NCI-H1694 (cell line): ENCODE measurements at regions not wholly inside any gene's neighbourhood (a gene's known extent, or its start where the extent isn't known, plus 50 kb on each side); places are given as distances from the start of the nearest gene placed in this dataset.
"Not testable (repeated sequence)": the region's sequence is repeated elsewhere in the genome, so short reads cannot be mapped to it uniquely, and the experiment has no call there.

Experiments used
- DNase-seq: peaks from one replicate; lab custom pipeline; 2025; lab: John Stamatoyannopoulos, UW

DNA sequence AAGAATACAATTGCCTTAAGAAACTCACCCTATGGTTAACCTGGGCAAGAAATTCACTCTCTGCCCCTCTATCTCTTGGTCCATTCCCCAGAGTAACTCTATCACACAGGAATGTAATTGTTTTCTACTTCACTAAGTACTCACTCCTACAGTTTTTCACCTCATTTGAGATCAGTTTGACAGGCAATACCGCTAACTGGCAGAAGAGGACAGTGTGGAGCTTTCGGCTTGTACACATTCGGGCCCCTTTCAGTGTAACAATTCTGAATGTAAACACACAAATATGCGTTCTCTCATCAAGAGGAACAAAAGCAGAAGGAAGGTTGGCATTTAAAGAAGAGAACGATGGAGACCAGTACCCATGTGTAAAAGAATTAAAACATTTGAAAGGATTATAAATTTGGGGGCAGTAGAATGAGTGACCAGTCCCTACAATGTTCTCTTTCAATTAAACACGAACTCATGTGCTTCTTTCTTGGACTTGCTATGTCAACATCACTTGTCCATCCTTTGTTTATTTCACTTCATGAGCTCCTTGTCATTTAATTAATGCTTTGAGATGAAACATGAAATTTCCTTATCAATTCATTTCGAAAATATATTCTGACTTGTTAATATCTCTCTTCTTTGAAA is 188.5 kb upstream of the GRAMD2B start:
- DNase-seq = peak; percentile 35

DNA sequence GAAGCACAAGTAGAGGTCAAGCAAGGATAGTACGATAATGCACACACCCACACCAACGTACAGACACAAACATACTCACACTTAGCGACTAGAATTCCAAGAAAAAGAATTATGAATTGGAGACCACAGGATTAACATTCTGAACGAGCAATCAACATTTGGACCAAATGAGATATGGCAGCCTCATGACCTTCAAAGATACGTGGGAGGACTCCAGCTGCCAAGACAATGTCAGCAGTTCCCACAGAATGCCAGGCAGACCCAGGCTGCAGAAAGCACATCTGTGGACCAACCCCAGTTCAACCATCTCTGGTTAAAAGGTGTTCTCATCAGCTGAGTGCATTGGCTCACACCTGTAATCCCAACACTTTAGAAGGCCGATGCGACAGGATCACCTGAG is 187.6 kb upstream of the GRAMD2B start:
- DNase-seq = no peak

DNA sequence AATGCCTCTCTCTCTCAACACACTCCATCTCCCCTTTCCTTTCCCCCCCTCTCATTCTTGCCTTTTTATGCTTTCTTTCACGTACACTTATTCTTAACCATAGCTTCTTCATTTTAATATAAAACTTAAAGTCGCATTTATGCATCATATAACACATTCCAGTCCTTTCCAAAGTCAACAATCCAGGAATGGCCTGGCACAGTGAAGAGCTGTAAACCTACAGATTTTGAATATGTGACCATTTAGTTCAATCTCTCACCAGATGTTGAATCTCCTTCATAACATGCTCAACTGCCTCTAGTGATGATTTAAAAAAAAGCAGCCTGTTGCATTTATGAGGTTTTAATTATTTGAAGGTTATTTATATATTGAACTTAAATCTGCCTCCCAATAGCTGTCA is 186.2 kb upstream of the GRAMD2B start:
- DNase-seq = no peak

DNA sequence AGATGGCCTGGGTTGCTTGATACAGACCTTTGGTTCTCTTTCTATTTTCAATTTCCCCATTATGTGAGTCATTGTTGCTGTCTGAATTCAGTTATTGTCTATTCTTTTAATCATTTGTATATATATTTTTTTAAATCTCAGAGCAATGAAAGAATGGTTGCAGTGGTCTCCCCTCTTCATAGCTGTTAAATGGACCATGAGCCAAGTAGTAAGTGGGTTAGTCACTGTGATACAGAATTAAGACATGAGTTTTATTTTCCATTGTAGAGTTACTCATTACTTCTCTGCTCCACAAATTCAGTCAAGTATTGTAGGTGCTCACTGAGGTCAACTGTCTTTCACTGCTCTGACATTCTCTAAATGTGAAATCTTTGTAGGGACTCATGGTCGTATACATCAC is 174.6 kb upstream of the GRAMD2B start:
- no peak for DNase-seq

DNA sequence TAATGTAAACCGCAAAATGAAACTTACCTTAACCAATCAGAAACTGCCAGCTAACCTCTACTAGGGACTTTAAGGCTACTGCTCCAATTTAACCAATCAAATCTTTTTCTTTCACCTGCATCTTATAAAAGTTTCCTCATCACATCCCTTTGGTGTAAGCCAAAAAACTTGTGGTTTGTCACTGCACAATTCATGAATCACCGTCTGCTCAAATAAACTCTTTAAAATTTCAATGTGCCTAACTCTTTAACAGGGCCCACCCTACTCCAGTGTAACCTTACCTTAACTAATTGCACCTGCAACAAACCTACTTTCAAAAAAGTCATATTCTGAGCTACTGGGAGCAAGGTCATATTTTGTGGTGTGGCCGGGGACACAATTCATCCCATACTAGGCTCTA is 172.2 kb upstream of the GRAMD2B start:
- no peak for DNase-seq

DNA sequence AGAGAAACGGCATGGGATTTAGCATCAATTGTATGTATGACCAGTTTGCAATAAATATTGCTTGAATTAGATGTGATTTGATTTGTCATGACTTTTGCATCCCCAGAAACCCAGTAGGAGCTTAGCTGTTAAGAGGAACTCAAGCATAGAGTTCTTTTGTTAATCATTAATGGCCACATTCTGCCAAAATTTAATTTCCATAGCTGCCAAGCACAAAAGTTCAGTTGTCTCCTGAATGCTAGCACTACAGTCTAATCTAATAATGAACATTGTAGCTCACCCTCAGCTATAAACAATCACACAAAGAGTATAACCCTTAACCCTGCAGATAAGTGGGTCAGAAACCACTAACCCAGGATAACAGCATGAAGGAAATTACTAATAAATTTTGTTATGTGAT is 169.8 kb upstream of the GRAMD2B start:
- DNase-seq = no peak

DNA sequence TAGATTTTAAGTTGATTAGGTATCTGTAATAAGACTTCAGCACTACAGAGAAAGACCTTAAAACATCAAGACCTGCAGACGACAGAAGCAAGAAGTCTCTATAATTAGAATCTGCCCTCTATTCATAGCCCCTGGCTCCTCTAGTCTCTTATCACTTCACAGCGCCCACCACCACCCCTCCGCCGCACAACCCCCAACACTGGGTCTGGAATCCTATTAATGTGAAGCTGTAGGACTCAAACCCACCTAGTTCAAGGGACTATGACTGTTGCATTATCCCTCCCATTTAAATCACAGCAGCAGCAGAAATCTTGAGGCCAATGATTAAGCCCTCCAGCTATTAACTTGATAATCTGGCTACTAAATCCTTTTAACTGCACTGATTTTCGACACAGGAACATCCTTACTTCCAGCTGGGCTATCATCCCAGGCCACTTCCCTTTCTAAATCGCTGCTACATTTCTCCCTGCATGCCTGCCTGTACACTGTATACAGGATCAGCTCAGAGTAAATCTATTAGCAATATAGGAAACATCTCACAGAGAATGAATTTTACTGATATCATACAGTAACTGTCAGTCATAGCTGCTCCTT is 159.5 kb upstream of the GRAMD2B start:
- DNase-seq = no peak

DNA sequence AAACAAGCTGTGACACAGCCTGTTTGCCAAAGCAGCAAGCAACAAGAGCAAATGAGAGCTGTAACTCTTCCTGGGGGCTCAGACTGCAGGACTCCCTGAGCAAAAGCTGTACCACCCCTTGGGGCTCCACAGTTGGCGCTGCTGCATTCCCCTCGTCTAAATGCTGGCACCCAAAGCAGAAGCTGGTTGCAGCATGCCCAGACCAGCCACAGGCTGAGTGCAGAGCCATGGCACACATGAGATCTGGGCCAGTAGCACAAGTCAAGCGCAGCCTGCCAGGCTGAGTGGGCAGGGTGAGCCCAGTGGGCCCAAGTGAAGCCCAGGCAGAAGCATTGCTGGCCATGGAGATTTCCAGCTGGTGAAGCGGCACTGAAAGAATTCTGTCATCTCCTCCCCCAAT is 157.3 kb upstream of the GRAMD2B start:
- no peak for DNase-seq

DNA sequence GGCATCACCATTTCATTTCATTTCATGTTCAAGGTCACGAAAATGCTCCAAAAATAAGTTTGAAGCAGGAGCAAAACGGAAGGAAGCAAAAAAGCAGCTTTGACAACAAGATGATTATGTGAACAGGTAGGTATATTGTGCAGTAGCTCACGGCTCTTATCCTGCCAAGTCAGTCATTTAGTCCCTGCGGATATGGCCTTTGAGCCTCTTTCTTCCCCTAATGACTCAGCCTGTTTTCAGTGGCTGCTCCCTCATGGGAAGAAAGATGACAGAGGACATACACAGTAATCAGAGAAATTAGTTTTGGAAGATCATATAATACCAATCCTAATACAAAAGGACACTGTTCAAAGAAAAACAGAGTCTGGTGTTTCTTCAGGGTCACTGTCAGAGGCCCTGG is 155.8 kb upstream of the GRAMD2B start:
- no peak for DNase-seq

DNA sequence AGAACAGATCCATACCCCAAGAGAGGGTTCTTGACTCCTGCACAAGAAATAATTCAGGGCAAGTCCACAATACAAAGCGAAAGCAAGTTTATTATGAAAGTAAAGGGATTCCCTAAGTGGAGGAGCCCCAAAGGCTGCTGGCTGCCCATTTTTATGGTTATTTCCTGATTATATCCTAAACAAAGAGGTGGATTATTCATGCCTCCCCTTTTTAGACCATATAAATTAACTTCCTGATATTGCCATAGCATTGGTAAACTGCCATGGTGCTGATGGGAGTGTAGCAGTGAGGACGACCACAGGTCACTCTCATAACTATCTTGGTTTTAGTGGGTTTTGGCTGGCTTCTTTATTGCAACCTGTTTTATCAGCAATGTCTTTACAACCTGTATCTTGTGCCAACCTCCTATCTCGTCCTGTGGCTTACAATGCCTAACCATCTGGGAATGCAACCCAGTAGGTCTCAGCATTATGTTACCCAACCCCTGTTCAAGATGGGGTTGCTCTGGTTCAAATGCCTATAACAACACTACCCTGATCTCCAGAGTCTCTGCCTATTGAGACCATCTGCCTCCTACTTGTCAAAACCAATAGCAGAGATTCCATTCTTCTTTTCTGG is 154.4 kb upstream of the GRAMD2B start:
- DNase-seq = no peak

DNA sequence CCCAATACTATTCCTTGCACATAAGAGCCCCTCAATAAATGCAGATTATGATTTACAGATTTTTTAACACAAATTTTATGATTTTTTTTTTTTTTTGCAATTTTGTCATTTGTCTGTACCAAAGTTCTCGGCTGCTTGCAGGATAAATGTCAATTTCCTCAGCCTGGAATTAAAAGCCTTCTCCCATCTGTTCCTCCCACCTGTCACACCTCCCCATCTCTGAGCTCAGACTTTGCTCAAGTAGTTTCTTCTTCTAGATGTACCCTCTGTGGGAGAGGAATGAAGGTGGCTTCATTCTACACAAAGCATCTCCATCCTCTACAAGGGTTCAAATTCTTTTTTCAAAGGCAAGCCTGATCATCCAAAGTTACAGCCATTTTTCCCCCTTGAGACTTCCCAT is 153.7 kb upstream of the GRAMD2B start:
- no peak for DNase-seq

DNA sequence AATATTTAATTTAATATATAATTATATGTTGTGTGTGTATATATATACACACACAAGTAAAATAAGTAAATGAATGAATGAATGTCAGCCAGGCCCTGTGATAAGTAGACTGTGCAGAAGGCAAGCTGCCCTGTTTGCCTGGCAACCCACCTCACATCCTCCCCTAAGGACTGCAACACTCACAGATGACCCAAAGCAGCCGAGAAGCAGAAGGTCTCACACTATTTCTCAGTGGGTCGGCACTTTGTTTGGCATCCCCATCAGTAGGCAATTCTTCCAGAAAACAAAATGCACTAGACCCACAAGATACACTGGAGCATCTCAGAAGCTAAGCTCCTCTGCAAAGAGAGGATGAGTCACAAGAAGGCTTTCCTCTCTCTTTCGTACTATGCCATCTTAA is 152.1 kb upstream of the GRAMD2B start:
- no peak for DNase-seq

DNA sequence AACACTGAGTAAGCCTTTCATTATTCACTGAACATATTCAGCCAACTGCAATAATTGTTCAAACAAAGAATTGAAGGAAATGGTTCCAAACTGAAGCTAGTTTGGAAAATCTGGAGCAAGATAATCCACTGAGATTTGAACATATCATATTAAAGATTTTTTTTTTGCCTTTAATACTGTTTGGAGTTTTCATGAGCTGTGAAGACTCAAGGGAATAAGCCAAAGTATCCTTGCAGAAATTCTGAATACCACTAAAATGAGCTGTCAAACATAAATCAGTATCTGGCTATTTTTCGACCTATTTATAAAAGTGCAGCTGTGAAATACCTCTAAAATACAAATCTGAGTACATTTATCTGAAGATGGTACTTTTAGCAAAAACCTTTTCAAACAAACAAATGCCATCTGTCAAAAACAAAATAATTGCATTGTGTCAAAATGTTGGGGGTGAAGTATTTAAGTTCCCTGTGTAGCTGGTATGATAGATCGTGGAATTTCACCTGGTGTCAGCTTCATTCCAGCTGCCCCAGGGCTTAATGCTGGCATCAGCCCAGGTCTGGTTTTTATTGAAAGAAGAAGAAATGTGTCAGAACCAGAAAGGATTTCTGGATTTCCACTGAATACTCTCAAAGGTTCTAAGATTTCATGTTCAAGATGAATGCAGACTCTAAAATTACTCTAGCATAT is 149.0 kb upstream of the GRAMD2B start:
- DNase-seq = peak; percentile 38

DNA sequence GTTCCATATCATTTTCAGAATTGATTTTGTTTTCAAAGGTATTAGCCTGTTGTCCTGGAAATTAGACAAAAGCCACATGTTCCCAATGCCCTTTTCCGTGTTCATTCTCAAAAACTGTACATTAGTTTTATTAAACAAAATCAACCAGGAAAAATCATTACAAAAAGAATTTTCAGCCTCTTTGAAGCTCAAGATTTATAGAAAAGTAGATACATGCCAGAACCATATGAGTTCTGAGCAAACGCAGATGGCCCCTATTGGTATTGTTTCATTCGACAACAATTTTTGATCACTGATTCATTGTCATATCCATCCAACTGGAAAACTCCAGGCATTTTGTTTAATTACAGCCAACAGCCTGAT is 148.5 kb upstream of the GRAMD2B start:
- peak; percentile 44 for DNase-seq

DNA sequence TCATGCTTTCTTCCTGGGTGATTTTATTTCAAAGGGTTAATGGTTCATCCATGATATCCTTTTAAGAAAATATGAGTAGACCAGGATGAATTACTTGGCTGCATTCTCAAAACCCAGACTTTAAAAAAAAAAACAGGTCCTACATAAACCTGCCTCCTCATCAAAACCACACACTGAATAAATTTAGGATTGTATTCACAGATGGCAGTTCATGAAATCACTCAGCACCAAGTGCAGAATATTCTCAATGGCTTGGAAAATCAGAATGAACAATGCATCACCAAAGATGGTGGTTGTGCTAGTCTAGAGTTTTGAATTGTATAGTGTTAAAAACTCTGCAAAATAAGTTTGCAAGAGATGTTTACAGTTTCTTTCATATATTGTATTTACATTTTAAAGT is 145.4 kb upstream of the GRAMD2B start:
- DNase-seq = no peak

DNA sequence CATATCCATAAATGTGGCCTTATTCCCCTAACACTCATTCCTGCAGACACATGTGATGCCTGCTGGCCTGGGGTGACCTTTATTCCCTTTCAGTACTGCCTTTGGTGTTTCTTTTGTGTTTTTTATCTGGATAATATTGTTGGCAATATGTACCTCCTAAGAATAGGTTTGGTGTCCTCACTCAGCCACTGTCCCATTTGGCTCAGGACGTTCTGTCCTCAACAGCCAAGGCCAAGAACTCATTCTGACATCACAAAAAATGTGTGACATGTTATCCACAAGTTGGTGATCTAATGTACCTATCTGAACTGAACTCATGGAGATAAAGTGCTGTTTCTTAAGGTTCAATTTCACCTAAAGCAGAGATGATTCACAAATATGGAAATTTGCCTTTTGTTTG is 142.9 kb upstream of the GRAMD2B start:
- no peak for DNase-seq

DNA sequence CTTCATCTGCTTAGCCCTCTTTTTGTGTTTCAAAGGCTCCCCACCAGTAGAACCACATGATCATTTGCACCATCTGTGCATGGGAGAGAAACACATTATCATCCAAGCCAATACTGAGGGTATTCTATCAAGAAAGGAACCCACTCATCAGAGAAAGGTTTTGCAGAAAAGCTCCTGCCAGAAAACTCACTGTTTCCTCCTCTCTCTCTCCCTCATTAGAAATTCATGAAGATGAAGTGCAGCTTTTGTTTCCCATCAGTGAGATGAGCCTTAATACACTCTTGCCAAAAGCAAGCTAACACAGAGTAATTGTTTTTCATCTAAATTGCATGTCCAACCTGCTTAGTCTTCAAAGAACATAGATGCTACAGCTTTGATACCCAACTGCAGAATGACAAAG is 142.4 kb upstream of the GRAMD2B start:
- DNase-seq = no peak

DNA sequence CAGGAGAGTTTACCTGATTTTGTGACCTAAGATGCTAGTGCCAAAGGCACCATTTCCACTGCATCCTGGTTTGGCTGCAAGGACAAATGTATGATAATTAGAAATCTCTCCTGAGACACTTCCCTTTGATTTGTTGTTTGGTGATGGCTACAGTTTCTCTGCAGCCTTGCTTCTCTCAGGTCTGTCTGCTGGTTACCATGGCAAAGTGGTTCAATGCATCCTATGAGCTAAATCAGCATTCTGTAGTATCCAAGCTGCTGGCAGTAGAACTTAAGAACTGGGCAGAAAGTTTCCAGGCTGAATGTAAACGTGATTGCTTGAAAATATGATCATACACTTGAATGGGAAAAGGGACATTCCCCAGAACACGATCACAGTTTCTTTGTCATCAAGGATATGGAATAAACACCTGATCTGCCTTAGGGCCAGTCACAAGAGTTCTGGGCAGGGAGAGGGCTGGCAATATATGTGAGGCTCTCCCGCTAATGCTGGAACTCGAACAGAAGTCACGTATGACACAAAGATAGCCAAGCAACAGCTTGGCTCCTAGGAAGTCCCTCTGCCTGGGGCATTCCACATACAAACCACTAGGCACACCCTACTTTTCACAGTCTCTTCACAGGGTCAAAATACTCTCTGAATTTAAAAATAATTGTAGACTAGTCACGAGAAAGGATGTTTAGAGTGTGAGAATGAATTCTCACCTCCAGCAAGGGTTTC is 138.1 kb upstream of the GRAMD2B start:
- DNase-seq = no peak

DNA sequence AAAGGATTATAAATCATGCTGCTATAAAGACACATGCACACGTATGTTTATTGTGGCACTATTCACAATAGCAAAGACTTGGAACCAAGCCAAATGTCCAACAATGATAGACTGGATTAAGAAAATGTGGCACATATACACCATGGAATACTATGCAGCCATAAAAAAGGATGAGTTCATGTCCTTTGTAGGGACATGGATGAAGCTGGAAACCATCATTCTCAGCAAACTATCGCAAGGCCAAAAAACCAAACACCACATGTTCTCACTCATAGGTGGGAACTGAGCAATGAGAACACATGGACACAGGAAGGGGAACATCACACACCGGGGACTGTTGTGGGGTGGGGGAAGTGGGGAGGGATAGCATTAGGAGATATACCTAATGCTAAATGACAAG is 127.1 kb upstream of the GRAMD2B start:
- DNase-seq = not testable (repeated sequence)

DNA sequence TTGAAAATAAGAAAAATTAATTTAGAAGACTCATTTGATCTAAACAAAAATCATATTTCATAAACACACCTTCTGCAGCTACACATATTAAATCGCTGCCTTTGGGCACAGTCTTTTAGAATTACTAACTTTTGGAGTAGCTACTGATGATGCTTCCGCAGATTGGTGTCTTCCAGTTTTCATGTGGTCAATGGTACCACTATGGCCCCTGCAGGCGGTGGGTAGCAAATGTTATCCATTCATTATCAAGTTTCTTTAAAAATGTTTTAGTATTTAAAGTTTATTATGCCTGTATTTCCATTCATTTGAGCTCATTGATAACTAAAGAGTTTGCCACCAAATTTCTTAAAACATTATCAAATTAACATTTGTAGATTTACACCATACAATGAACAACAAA is 122.9 kb upstream of the GRAMD2B start:
- no peak for DNase-seq

DNA sequence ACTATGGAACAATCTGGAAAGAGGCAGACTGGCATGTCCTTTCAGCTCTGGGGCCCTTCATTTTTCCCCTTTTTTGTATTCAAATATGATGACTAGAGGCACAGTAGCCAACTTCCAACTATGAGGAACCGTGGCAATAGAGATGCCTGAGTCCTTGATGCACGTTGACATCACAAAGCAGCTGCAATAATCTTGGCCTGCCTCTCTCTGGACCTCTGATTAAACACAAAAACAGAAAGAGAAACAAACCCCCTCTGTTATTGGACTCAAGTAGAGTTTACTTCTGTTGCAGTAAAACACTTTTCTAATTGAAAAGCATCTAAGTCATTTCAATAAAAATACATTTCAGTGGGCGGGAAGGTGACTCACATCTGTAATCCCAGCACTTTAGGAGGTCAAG is 122.2 kb upstream of the GRAMD2B start:
- no peak for DNase-seq

DNA sequence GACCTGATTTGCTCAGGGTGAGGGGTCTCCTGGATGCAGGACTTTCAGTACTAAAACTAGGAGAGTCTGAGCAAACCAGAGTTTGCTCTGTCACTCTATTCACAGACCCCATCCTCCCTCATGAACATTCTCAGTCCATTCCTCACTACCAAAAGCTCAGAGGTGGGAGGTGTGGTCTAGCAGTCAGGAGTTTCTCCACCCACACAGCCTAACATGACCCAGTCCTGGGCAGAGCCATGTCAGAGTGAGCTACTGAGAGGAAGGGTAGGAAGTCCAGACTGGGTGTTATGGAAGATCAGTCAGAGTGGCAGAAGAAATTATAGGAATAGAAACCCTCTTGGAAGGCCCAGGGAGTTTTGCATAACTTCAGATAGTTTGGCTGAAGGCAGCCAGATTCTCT is 113.3 kb upstream of the GRAMD2B start:
- DNase-seq = no peak

DNA sequence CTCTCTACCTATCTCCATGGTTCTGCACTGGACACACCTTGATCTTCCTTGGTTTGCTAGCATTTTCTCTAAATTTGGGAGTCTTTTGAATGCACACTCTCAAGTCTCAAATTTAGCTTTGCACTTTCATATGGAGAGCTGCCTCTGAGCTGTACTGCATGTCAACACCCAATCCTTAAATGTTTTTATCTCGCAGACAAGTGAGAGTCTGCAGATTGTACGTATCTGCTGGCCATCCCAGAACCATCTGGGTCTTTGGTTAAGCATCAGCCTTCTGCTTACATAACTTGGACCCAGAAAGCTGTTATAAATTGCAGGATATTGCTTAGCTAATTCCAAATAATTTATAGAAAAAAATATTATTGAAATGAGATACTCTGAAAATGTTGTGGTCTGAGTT is 111.4 kb upstream of the GRAMD2B start:
- DNase-seq = no peak
